HepG2 (cell line): ENCODE measurements at regions not wholly inside any gene's neighbourhood (a gene's known extent, or its start where the extent isn't known, plus 50 kb on each side); places are given as distances from the start of the nearest gene placed in this dataset.

Experiments used
- CC2D1A ChIP-seq: sonication (generic); formaldehyde crosslinking; IDR thresholded peaks from 2 replicates; pipeline ENCODE4 v1.8.1; 2023; ENCODE audit warnings: mild to moderate bottlenecking, missing genetic modification reagents
- CTCF ChIP-seq: sonication (generic); formaldehyde crosslinking; IDR thresholded peaks from 2 replicates; pipeline ENCODE4 v1.5.0; 2020; ENCODE audit warnings: mild to moderate bottlenecking, missing genetic modification reagents, moderate library complexity
- NR3C1 ChIP-seq: sonication (generic); formaldehyde crosslinking; IDR thresholded peaks from 2 replicates; pipeline ENCODE4 v1.4.0; 2020; ENCODE audit warnings: missing genetic modification reagents
- POLR2A ChIP-seq, 2 experiments: IDR thresholded peaks; 2 replicates each; pipeline ENCODE4 v1.6.1; 2011; ENCODE audit warnings: low read depth in 2 of 2, low read length in 2 of 2, mild to moderate bottlenecking in 1 of 2, moderate library complexity in 1 of 2; ENCODE audit not compliant: insufficient read depth in 1 of 2
- TAF1 ChIP-seq: sonication (generic); formaldehyde crosslinking; IDR thresholded peaks from 2 replicates; pipeline ENCODE4 v1.4.0; 2020; ENCODE audit warnings: missing genetic modification reagents
- ZNF274 ChIP-seq: sonication (generic); formaldehyde crosslinking; IDR thresholded peaks from 2 replicates; pipeline ENCODE4 v1.5.1; 2020; ENCODE audit warnings: mild to moderate bottlenecking, missing genetic modification reagents
- ZNF446 ChIP-seq: sonication (generic); formaldehyde crosslinking; IDR thresholded peaks from 2 replicates; pipeline ENCODE4 v1.5.0; 2020; ENCODE audit warnings: mild to moderate bottlenecking, missing genetic modification reagents
- TF ChIP-seq, protein P1 (sequence below): conservative IDR thresholded peaks from 2 replicates; pipeline ENCODE4 v1.6.1; 2018; ENCODE audit warnings: missing genetic modification reagents

- TF ChIP-seq ZNF274 (CRISPR knock-in tag) (no peak), CC2D1A (no peak), NR3C1 (CRISPR knock-in tag) (no peak), POLR2A (IDR thresholded peaks at IDR 0.05; ENCODE audit: insufficient read depth in 1 of 2, low read depth in 2 of 2, low read length in 2 of 2) (no peak), CTCF (CRISPR knock-in tag) (no peak), TAF1 (no peak), ZNF446 (CRISPR knock-in tag) (no peak)
- TF ChIP-seq, protein P1, sequence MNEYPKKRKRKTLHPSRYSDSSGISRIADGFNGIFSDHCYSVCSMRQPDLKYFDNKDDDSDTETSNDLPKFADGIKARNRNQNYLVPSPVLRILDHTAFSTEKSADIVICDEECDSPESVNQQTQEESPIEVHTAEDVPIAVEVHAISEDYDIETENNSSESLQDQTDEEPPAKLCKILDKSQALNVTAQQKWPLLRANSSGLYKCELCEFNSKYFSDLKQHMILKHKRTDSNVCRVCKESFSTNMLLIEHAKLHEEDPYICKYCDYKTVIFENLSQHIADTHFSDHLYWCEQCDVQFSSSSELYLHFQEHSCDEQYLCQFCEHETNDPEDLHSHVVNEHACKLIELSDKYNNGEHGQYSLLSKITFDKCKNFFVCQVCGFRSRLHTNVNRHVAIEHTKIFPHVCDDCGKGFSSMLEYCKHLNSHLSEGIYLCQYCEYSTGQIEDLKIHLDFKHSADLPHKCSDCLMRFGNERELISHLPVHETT (CRISPR knock-in tag), result no peak
Observed at GRCh38 chr18:10059610-10060468, 146.0 kb downstream of the VAPA start.
